ENCODE measurements at regions not wholly inside any gene's neighbourhood (a gene's known extent, or its start where the extent isn't known, plus 50 kb on each side); places are given as distances from the start of the nearest gene placed in this dataset.

- TF ChIP-seq POLR2A (IDR thresholded peaks at IDR 0.05) (no peak), CTCF (IDR thresholded peaks at IDR 0.05) (no peak)
Observed at GRCh38 chr12:127012109-127012508, 1254.9 kb upstream of the TMEM132C start.

All from adrenal gland (tissue), 5 donors.